Aorta (tissue), 5 donors: ENCODE measurements at regions not wholly inside any gene's neighbourhood (a gene's known extent, or its start where the extent isn't known, plus 50 kb on each side); places are given as distances from the start of the nearest gene placed in this dataset.

Experiments used
- ATAC-seq: fragments of 200-7000 bp; cut with Tn5 transposase; one replicate; pipeline ENCODE4 v1.9.1; 2022; ENCODE audit warnings: moderate library complexity; ENCODE audit not compliant: low FRiP score
- DNase-seq, 2 donors: peaks; one replicate each; pipeline ENCODE4 v3.0.0-alpha.2; 2020
- H3K27ac ChIP-seq, 2 donors: one replicate each; pipeline ENCODE4 v1.5.1; 2013; ENCODE audit warnings: low read length in 2 of 2, mild to moderate bottlenecking in 2 of 2, moderate library complexity in 2 of 2, control low read depth in 1 of 2, inconsistent platforms in 1 of 2, low read depth in 1 of 2
- H3K27me3 ChIP-seq, 2 donors: one replicate each; pipeline ENCODE4 v1.6.1; 2013; ENCODE audit warnings: control low read depth in 1 of 2, low read length in 1 of 2, mild to moderate bottlenecking in 1 of 2, moderate library complexity in 1 of 2; ENCODE audit not compliant: insufficient read depth in 2 of 2, control insufficient read depth in 1 of 2
- H3K36me3 ChIP-seq, 2 donors: one replicate each; pipeline ENCODE4 v1.6.1; 2013; ENCODE audit warnings: control low read depth in 1 of 2, low read length in 1 of 2, mild to moderate bottlenecking in 1 of 2; ENCODE audit not compliant: insufficient read depth in 2 of 2, control insufficient read depth in 1 of 2
- H3K4me1 ChIP-seq, 2 donors: one replicate each; pipeline ENCODE4 v1.6.1; 2013; ENCODE audit warnings: low read length in 2 of 2, control low read depth in 1 of 2, mild to moderate bottlenecking in 1 of 2, moderate library complexity in 1 of 2; ENCODE audit not compliant: insufficient read depth in 2 of 2, control insufficient read depth in 1 of 2
- H3K4me3 ChIP-seq, 2 donors: one replicate each; pipeline ENCODE4 v1.5.1; 2013; ENCODE audit warnings: low read length in 2 of 2, control low read depth in 1 of 2, mild to moderate bottlenecking in 1 of 2
- H3K9me3 ChIP-seq: one replicate; pipeline ENCODE4 v1.6.1; 2013; ENCODE audit warnings: mild to moderate bottlenecking, low read length; ENCODE audit not compliant: control insufficient read depth
- WGBS, 2 donors: extraction: QIAGEN DNeasy Blood & Tissue Kit; methylation state at CpG; one replicate each; pipeline ENCODE4 v1.1.7; 2013; 5-methylcytosine and 5-hydroxymethylcytosine counted together
- intact Hi-C, 2 donors: fragments of 100-400 bp; cut with DNase I; formaldehyde crosslinking; loops; one replicate each; pipeline versions ENCODE4 v1.14.2 to v1.15.0; 2022
- donor health status: healthy with polysubstance abuse.
- donor health status: Bipolar disorder and iron deficiency.
- donor health status: DM: no; HTN: no; CAD: no.
- donor health status: DM: no; HTN: no; CAD: no.
- donor health status: DM: yes; HTN: yes; CAD: no.

- WGBS, 2 donors: 37 to 40% methylated on average over 2 of the region's 2 CpGs
- H3K4me3 ChIP-seq: no peak overlapping the region
Observed at GRCh38 chr1:187236199-187236598, 407.4 kb downstream of the PLA2G4A start.

DNA sequence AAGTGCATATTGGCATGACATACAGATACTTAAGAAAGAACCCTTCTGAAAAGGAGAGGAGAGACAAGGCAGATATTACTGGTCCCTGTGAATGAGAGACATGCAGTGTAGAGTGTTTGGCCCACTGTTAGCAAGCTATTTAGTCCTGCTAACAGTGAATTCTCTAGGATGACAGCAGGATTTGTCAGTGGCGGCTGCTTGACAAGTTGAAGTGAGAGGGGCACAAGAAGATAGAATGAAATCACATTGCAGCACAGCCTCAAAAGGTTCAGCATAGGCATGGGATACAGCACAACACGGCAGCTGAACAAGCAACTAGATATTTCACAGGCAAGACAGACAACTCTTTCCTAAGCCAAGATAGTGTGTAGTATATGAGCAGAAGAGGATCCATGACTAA, 407.9 kb downstream of the PLA2G4A start:
- no peak overlapping the region for H3K4me3 ChIP-seq
- intact Hi-C loops: no loop called here
- H3K4me1 ChIP-seq: no peaks in the 10 kb centered on the region
- H3K27me3 ChIP-seq: no peaks in the 10 kb centered on the region
- no peak for DNase-seq
- H3K36me3 ChIP-seq: no peaks in the 10 kb centered on the region
- no peak overlapping the region for H3K27ac ChIP-seq
- 71 to 77% methylated on average over 2 of the region's 2 CpGs for WGBS, 2 donors
- H3K9me3 ChIP-seq: no peaks in the 10 kb centered on the region
- no peak for ATAC-seq

More at GRCh38 chr1:187236199-187236598, 407.4 kb downstream of the PLA2G4A start:
- ATAC-seq (no peak), DNase-seq (no peak)
- H3K27me3 ChIP-seq: no peaks in the 10 kb centered on the region
- intact Hi-C loops: no loop called here
- no peak overlapping the region for H3K27ac ChIP-seq
- H3K36me3 ChIP-seq: no peaks in the 10 kb centered on the region
- no peaks in the 10 kb centered on the region for H3K4me1 ChIP-seq
- H3K9me3 ChIP-seq: no peaks in the 10 kb centered on the region

DNA sequence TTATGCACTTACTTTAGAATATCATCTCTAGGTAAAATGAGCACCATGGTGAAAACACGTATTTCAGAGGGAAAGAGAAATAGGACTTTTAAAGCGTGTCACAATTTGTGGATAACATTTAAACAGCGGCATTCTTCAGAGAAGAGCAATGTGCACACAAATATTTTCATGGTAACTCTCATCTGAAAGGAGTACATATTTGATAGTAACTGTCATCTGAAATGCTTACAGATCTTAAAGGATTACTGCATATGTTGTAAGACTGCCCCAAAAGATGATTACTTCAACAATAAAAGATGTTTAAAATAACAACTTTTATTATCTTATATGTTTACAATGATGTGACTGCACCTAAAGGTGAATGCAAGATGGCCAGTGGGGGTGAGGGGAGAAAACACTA, 408.8 kb downstream of the PLA2G4A start:
- H3K9me3 ChIP-seq: no peaks in the 10 kb centered on the region
- no peaks in the 10 kb centered on the region for H3K4me1 ChIP-seq
- no peak for ATAC-seq
- DNase-seq: no peak
- no peak overlapping the region for H3K4me3 ChIP-seq
- H3K27me3 ChIP-seq: no peaks in the 10 kb centered on the region
- 90 to 98% methylated on average over 3 of the region's 3 CpGs for WGBS, 2 donors
- H3K27ac ChIP-seq: no peak overlapping the region
- no peaks in the 10 kb centered on the region for H3K36me3 ChIP-seq
- intact Hi-C loops: no loop called here

- DNase-seq (no peak), ATAC-seq (no peak)
Observed at GRCh38 chr1:187241971-187242370, 413.2 kb downstream of the PLA2G4A start.

GRCh38 chr1:187244623-187245022, 415.9 kb downstream of the PLA2G4A start:
- intact Hi-C loops: no loop called here
- Histone ChIP-seq H3K9me3 (no peaks in the 10 kb centered on the region), H3K27ac (no peak overlapping the region), H3K4me1 (no peaks in the 10 kb centered on the region), H3K36me3 (no peaks in the 10 kb centered on the region), H3K4me3 (no peak overlapping the region), H3K27me3 (no peaks in the 10 kb centered on the region)
- 43 to 52% methylated on average over 4 of the region's 4 CpGs for WGBS, 2 donors
- DNase-seq (no peak), ATAC-seq (no peak)

More at GRCh38 chr1:187241971-187242370, 413.2 kb downstream of the PLA2G4A start:
- Histone ChIP-seq H3K4me3 (no peak overlapping the region), H3K36me3 (no peaks in the 10 kb centered on the region), H3K27ac (no peak overlapping the region), H3K9me3 (no peaks in the 10 kb centered on the region), H3K27me3 (no peaks in the 10 kb centered on the region), H3K4me1 (no peaks in the 10 kb centered on the region)
- intact Hi-C loops: no loop called here

DNA sequence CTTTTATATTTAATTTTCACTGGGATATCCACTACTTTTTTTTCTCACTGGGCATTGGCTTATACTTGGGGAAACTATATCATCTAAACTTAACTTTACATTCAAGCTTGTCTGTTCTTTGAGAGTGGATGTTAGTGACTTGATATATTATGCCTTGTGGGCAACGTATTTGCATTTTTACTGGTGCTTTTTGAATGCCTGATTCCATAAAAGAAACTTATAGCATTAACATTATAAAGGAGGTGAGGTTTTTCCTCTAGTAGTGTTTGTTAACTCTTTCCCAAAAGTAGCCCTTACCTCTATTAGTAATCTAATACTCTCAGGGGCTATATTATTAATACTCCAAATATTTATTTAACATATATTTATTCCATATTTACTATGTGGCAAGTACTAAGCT, 416.5 kb downstream of the PLA2G4A start:
- Histone ChIP-seq H3K27ac (no peak overlapping the region), H3K4me3 (no peak overlapping the region), H3K4me1 (no peaks in the 10 kb centered on the region), H3K9me3 (no peaks in the 10 kb centered on the region), H3K27me3 (no peaks in the 10 kb centered on the region), H3K36me3 (no peaks in the 10 kb centered on the region)
- DNase-seq (no peak), ATAC-seq (no peak)
- WGBS, 2 donors: 55 to 62% methylated on average over 1 of the region's 1 CpG
- intact Hi-C loops: no loop called here

GRCh38 chr1:187249196-187249595, 420.4 kb downstream of the PLA2G4A start:
- DNase-seq (no peak), ATAC-seq (no peak)
- H3K4me3 ChIP-seq: no peak overlapping the region
- 93 to 99% methylated on average over 1 of the region's 1 CpG for WGBS, 2 donors
- no peaks in the 10 kb centered on the region for H3K27me3 ChIP-seq
- H3K9me3 ChIP-seq: no peaks in the 10 kb centered on the region
- no peaks in the 10 kb centered on the region for H3K36me3 ChIP-seq
- no peaks in the 10 kb centered on the region for H3K4me1 ChIP-seq
- no peak overlapping the region for H3K27ac ChIP-seq
- intact Hi-C loops: no loop called here

DNA sequence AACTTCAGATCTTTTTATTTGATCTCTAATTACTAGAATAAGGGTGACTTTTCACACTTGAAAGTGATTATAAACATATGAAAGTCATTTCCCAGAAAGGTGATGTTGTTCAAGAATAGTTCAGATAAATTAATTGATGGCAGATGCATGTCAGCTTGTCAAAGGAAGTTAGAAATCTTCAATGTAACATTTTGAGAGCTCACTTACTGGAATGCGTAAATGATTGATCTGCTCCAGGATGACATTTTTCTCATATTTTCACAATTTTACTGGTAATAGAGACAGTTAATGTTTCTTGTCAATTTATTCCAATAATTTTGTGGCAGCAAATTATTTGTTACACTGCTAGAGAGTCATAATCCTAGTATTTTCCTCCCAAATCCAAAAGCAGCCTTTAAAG, 424.2 kb downstream of the PLA2G4A start:
- ATAC-seq (no peak), DNase-seq (no peak)
- no peaks in the 10 kb centered on the region for H3K27me3 ChIP-seq
- intact Hi-C loops: no loop called here
- H3K36me3 ChIP-seq: no peaks in the 10 kb centered on the region
- WGBS, 2 donors: 100% methylated on average over 1 of the region's 1 CpG
- no peaks in the 10 kb centered on the region for H3K4me1 ChIP-seq
- H3K27ac ChIP-seq: no peak overlapping the region
- no peak overlapping the region for H3K4me3 ChIP-seq
- no peaks in the 10 kb centered on the region for H3K9me3 ChIP-seq

GRCh38 chr1:187257476-187257875, 428.7 kb downstream of the PLA2G4A start:
- H3K4me1 ChIP-seq: no peaks in the 10 kb centered on the region
- H3K9me3 ChIP-seq: no peaks in the 10 kb centered on the region
- intact Hi-C loops: no loop called here
- no peak overlapping the region for H3K4me3 ChIP-seq
- no peak for DNase-seq
- ATAC-seq: no peak
- no peaks in the 10 kb centered on the region for H3K27me3 ChIP-seq
- no peak overlapping the region for H3K27ac ChIP-seq
- WGBS, 2 donors: 83 to 88% methylated on average over 3 of the region's 3 CpGs
- no peaks in the 10 kb centered on the region for H3K36me3 ChIP-seq
